SHP77 (cell line): ENCODE measurements at regions not wholly inside any gene's neighbourhood (a gene's known extent, or its start where the extent isn't known, plus 50 kb on each side); places are given as distances from the start of the nearest gene placed in this dataset.
"Not testable (repeated sequence)": the region's sequence is repeated elsewhere in the genome, so short reads cannot be mapped to it uniquely, and the experiment has no call there.

Experiments
- DNase-seq, 2 experiments: peaks; one replicate each; lab custom pipeline; 2025; lab: John Stamatoyannopoulos, UW

GRCh38 chr1:118563981-118564951, 379.2 kb upstream of the SPAG17 start:
- no peak for DNase-seq

GRCh38 chr1:118558933-118559332, 373.9 kb upstream of the SPAG17 start:
- DNase-seq = no peak

- no peak for DNase-seq
Measured at GRCh38 chr1:118556936-118557335, 371.9 kb upstream of the SPAG17 start.

GRCh38 chr1:118555638-118556037, 370.6 kb upstream of the SPAG17 start:
- DNase-seq = no peak

- peak; percentile 60 to 64 for DNase-seq
Measured at GRCh38 chr1:118535901-118536300, 350.9 kb upstream of the SPAG17 start.

- not testable (repeated sequence) for DNase-seq
Measured at GRCh38 chr1:118511922-118512321, 326.9 kb upstream of the SPAG17 start.

- peak; percentile 33 to 55 for DNase-seq
Measured at GRCh38 chr1:118504867-118505266, 319.8 kb upstream of the SPAG17 start.

- peak; percentile 58 to 61 for DNase-seq
Measured at GRCh38 chr1:118504221-118504644, 319.2 kb upstream of the SPAG17 start.

GRCh38 chr1:118503752-118504151, 318.7 kb upstream of the SPAG17 start:
- DNase-seq = no peak

- DNase-seq = no peak
Measured at GRCh38 chr1:118494998-118495397, 310.0 kb upstream of the SPAG17 start.

GRCh38 chr1:118488787-118489186, 303.8 kb upstream of the SPAG17 start:
- no peak for DNase-seq

GRCh38 chr1:118487932-118488331, 302.9 kb upstream of the SPAG17 start:
- DNase-seq = no peak

GRCh38 chr1:118487091-118487490, 302.1 kb upstream of the SPAG17 start:
- DNase-seq = no peak

- peak; percentile 95 to 96 for DNase-seq
Measured at GRCh38 chr1:118486199-118486598, 301.2 kb upstream of the SPAG17 start.

- peak; percentile 50 to 53 for DNase-seq
Measured at GRCh38 chr1:118485757-118486156, 300.7 kb upstream of the SPAG17 start.

- DNase-seq = no peak
Measured at GRCh38 chr1:118484893-118485292, 299.9 kb upstream of the SPAG17 start.

- no peak for DNase-seq
Measured at GRCh38 chr1:118483245-118484006, 298.4 kb upstream of the SPAG17 start.

GRCh38 chr1:118481126-118481525, 296.1 kb upstream of the SPAG17 start:
- no peak for DNase-seq

GRCh38 chr1:118479351-118479750, 294.3 kb upstream of the SPAG17 start:
- peak; percentile 79 to 92 for DNase-seq

GRCh38 chr1:118473825-118474224, 288.8 kb upstream of the SPAG17 start:
- DNase-seq = no peak

- DNase-seq = not testable (repeated sequence)
Measured at GRCh38 chr1:118464460-118464859, 279.4 kb upstream of the SPAG17 start.

- no peak for DNase-seq
Measured at GRCh38 chr1:118461154-118461553, 276.1 kb upstream of the SPAG17 start.

GRCh38 chr1:118459871-118460270, 274.8 kb upstream of the SPAG17 start:
- no peak for DNase-seq
